GM23338 (cell line): ENCODE measurements at regions not wholly inside any gene's neighbourhood (a gene's known extent, or its start where the extent isn't known, plus 50 kb on each side); places are given as distances from the start of the nearest gene placed in this dataset.

Experiments used
- ATAC-seq: fragments of 200-7000 bp; cut with Tn5 transposase; 3 replicates; pipeline ENCODE4 v1.9.1; 2020
- DNase-seq: peaks from one replicate; pipeline ENCODE4 v3.0.0-alpha.2; 2015; ENCODE audit warnings: low spot score
- H2AFZ ChIP-seq: fragments of 200-600 bp; sonication (generic); 2 replicates; pipeline ENCODE4 v1.8.0; 2016; ENCODE audit warnings: antibody characterized with exemption, mild to moderate bottlenecking, moderate library complexity
- H3F3A ChIP-seq: fragments of 200-600 bp; sonication (generic); replicated peaks from 2 replicates; pipeline ENCODE4 v1.8.0; 2017; ENCODE audit warnings: antibody characterized with exemption, mixed run types, low read depth
- H3K27ac ChIP-seq: fragments of 200-600 bp; sonication (generic); 2 replicates; pipeline ENCODE4 v1.6.1; 2016; ENCODE audit warnings: low read depth
- H3K27me3 ChIP-seq: fragments of 200-600 bp; sonication (generic); 2 replicates; pipeline ENCODE4 v1.8.0; 2016; ENCODE audit warnings: mild to moderate bottlenecking, mixed run types, moderate library complexity; ENCODE audit not compliant: insufficient read depth
- H3K36me3 ChIP-seq: fragments of 200-600 bp; sonication (generic); 2 replicates; pipeline ENCODE4 v1.8.0; 2016; ENCODE audit warnings: mild to moderate bottlenecking; ENCODE audit not compliant: insufficient read depth
- H3K4me1 ChIP-seq: fragments of 200-600 bp; sonication (generic); 2 replicates; pipeline ENCODE4 v1.8.0; 2016; ENCODE audit warnings: mild to moderate bottlenecking, moderate library complexity; ENCODE audit not compliant: insufficient read depth
- H3K4me2 ChIP-seq: fragments of 200-600 bp; sonication (generic); 2 replicates; pipeline ENCODE4 v1.7.1; 2017; ENCODE audit warnings: mixed run types
- H3K4me3 ChIP-seq: fragments of 200-600 bp; sonication (generic); 2 replicates; pipeline ENCODE4 v1.6.1; 2016; ENCODE audit warnings: mixed run types
- H3K79me2 ChIP-seq: fragments of 200-600 bp; sonication (generic); replicated peaks from 2 replicates; pipeline ENCODE4 v1.8.0; 2017; ENCODE audit warnings: mild to moderate bottlenecking; ENCODE audit not compliant: insufficient read depth
- H3K9me2 ChIP-seq: fragments of 200-600 bp; sonication (generic); 2 replicates; pipeline ENCODE4 v1.8.0; 2017; ENCODE audit not compliant: insufficient read depth
- H4K20me1 ChIP-seq: fragments of 200-600 bp; sonication (generic); replicated peaks from 2 replicates; pipeline ENCODE4 v1.8.0; 2017; ENCODE audit warnings: mild to moderate bottlenecking; ENCODE audit not compliant: insufficient read depth
- H3K27ac Mint-ChIP-seq: 2 replicates; pipeline ENCODE4 v1.8.0; 2020; ENCODE audit warnings: inconsistent platforms, mild to moderate bottlenecking, moderate library complexity, mixed read lengths
- H3K27me3 Mint-ChIP-seq: 3 replicates; pipeline ENCODE4 v1.8.0; 2022; ENCODE audit warnings: low read depth, mild to moderate bottlenecking, moderate library complexity, mixed read lengths, inconsistent platforms; ENCODE audit not compliant: insufficient read depth, poor library complexity
- H3K36me3 Mint-ChIP-seq: 3 replicates; pipeline ENCODE4 v1.8.0; 2021; ENCODE audit warnings: low read depth, mild to moderate bottlenecking, inconsistent platforms, moderate library complexity, mixed read lengths
- H3K4me1 Mint-ChIP-seq: 3 replicates; pipeline ENCODE4 v1.8.0; 2020; ENCODE audit warnings: mild to moderate bottlenecking, inconsistent platforms, mixed read lengths
- H3K4me3 Mint-ChIP-seq: 3 replicates; pipeline ENCODE4 v1.8.0; 2021; ENCODE audit warnings: moderate library complexity, mild to moderate bottlenecking, inconsistent platforms, mixed read lengths
- H3K9me3 Mint-ChIP-seq: 3 replicates; pipeline ENCODE4 v1.8.0; 2020; ENCODE audit warnings: moderate library complexity, mild to moderate bottlenecking, inconsistent platforms, mixed read lengths
- CREB1 ChIP-seq: fragments of 250-450 bp; sonication (Bioruptor Pico); IDR thresholded peaks from 2 replicates; pipeline ENCODE4 v1.5.0; 2020; ENCODE audit warnings: low read depth, mild to moderate bottlenecking, moderate library complexity
- CTCF ChIP-seq, 2 experiments: fragments of 200-600 bp in 1 of 2; sonication (generic) in 1 of 2; conservative IDR thresholded peaks; 2 replicates each; pipeline versions ENCODE4 v1.5.1 to v1.6.1; 2016 to 2017; ENCODE audit warnings: antibody characterized with exemption in 2 of 2, low read depth in 2 of 2, mild to moderate bottlenecking in 2 of 2, moderate library complexity in 1 of 2
- ETS1 ChIP-seq: IDR thresholded peaks from 2 replicates; pipeline ENCODE4 v1.6.1; 2016; ENCODE audit warnings: antibody characterized with exemption
- EZH2 ChIP-seq: fragments of 200-600 bp; sonication (generic); IDR thresholded peaks from one replicate; pipeline ENCODE4 v1.8.0; 2017; ENCODE audit warnings: antibody characterized with exemption, mild to moderate bottlenecking, low read depth; ENCODE audit not compliant: unreplicated experiment
- EZH2phosphoT487 ChIP-seq: fragments of 200-600 bp; sonication (generic); IDR thresholded peaks from one replicate; pipeline ENCODE4 v1.8.1; 2018; ENCODE audit warnings: antibody characterized with exemption; ENCODE audit not compliant: unreplicated experiment
- JUNB ChIP-seq: IDR thresholded peaks from one replicate; pipeline ENCODE4 v1.6.1; 2016; ENCODE audit warnings: antibody characterized with exemption; ENCODE audit not compliant: unreplicated experiment
- NANOG ChIP-seq: IDR thresholded peaks from 2 replicates; pipeline ENCODE4 v1.6.1; 2016; ENCODE audit warnings: antibody characterized with exemption, borderline replicate concordance
- POLR2AphosphoS5 ChIP-seq: IDR thresholded peaks from 2 replicates; pipeline ENCODE4 v1.6.1; 2016; ENCODE audit warnings: antibody characterized with exemption, low read depth
- ZNF114 ChIP-seq: fragments of 250-450 bp; sonication (Bioruptor Pico); IDR thresholded peaks from 2 replicates; pipeline ENCODE4 v1.5.0; 2020; ENCODE audit warnings: mild to moderate bottlenecking, moderate library complexity
- ZNF331 ChIP-seq: fragments of 250-450 bp; sonication (Bioruptor Pico); IDR thresholded peaks from 2 replicates; pipeline ENCODE4 v1.5.0; 2020; ENCODE audit warnings: low read depth, mild to moderate bottlenecking, moderate library complexity
- ZNF462 ChIP-seq: fragments of 250-450 bp; sonication (Bioruptor Pico); IDR thresholded peaks from 2 replicates; pipeline ENCODE4 v1.5.0; 2020; ENCODE audit warnings: mild to moderate bottlenecking, moderate library complexity

GRCh38 chrX:42247241-42247640 lies 323.9 kb upstream of the CASK start:
- TF ChIP-seq ETS1 (no peak), ZNF462 (CRISPR knock-in tag) (no peak), POLR2AphosphoS5 (no peak), JUNB (no peak), NANOG (no peak), CREB1 (CRISPR knock-in tag) (no peak)
- no peak overlapping the region for H3K27ac ChIP-seq
- H3K27ac Mint-ChIP-seq: no peak overlapping the region
- no peak overlapping the region for H3K4me3 ChIP-seq
- no peaks in the 10 kb centered on the region for H3K9me3 Mint-ChIP-seq
- H3F3A ChIP-seq: no peaks in the 10 kb centered on the region
- no peaks in the 10 kb centered on the region for H3K4me1 ChIP-seq
- H3K36me3 ChIP-seq: no peaks in the 10 kb centered on the region
- no peak overlapping the region for H3K4me2 ChIP-seq
- no peaks in the 10 kb centered on the region for H3K79me2 ChIP-seq
- H4K20me1 ChIP-seq: no peaks in the 10 kb centered on the region
- H3K4me3 Mint-ChIP-seq: no peak overlapping the region
- no peaks in the 10 kb centered on the region for H3K36me3 Mint-ChIP-seq
- no peaks in the 10 kb centered on the region for H3K27me3 ChIP-seq
- peaks cover 3% of the 10 kb centered on the region; the same call in 2 of the 3 replicates for H3K4me1 Mint-ChIP-seq
- H2AFZ ChIP-seq: no peak overlapping the region
- no peaks in the 10 kb centered on the region for H3K27me3 Mint-ChIP-seq
- no peaks in the 10 kb centered on the region for H3K9me2 ChIP-seq
- ATAC-seq (no peak), DNase-seq (no peak)

- no peak overlapping the region for H3K4me3 Mint-ChIP-seq
- Histone ChIP-seq H3K4me3 (no peak overlapping the region), H3K36me3 (no peaks in the 10 kb centered on the region), H3K4me2 (no peak overlapping the region), H4K20me1 (no peaks in the 10 kb centered on the region), H3F3A (no peaks in the 10 kb centered on the region), H3K27me3 (no peaks in the 10 kb centered on the region), H3K4me1 (no peaks in the 10 kb centered on the region), H3K27ac (no peak overlapping the region), H3K79me2 (no peaks in the 10 kb centered on the region), H2AFZ (no peak overlapping the region), H3K9me2 (no peaks in the 10 kb centered on the region)
- no peak for ATAC-seq
- no peak for DNase-seq
- no peaks in the 10 kb centered on the region for H3K36me3 Mint-ChIP-seq
- H3K9me3 Mint-ChIP-seq: no peaks in the 10 kb centered on the region
- H3K27ac Mint-ChIP-seq: no peak overlapping the region
- H3K27me3 Mint-ChIP-seq: no peaks in the 10 kb centered on the region
- TF ChIP-seq EZH2 (no peak), CREB1 (CRISPR knock-in tag) (no peak), ZNF114 (CRISPR knock-in tag) (no peak), ZNF331 (CRISPR knock-in tag) (no peak), EZH2phosphoT487 (no peak), CTCF (conservative IDR thresholded peaks at IDR 0.05; ENCODE audit: low read depth in 2 of 2) (no peak)
- peaks cover 6% of the 10 kb centered on the region; the same call in 2 of the 3 replicates for H3K4me1 Mint-ChIP-seq
Measured at GRCh38 chrX:42246814-42247213, 323.5 kb upstream of the CASK start.
